ENCODE measurements at regions not wholly inside any gene's neighbourhood (a gene's known extent, or its start where the extent isn't known, plus 50 kb on each side); places are given as distances from the start of the nearest gene placed in this dataset.

DNA sequence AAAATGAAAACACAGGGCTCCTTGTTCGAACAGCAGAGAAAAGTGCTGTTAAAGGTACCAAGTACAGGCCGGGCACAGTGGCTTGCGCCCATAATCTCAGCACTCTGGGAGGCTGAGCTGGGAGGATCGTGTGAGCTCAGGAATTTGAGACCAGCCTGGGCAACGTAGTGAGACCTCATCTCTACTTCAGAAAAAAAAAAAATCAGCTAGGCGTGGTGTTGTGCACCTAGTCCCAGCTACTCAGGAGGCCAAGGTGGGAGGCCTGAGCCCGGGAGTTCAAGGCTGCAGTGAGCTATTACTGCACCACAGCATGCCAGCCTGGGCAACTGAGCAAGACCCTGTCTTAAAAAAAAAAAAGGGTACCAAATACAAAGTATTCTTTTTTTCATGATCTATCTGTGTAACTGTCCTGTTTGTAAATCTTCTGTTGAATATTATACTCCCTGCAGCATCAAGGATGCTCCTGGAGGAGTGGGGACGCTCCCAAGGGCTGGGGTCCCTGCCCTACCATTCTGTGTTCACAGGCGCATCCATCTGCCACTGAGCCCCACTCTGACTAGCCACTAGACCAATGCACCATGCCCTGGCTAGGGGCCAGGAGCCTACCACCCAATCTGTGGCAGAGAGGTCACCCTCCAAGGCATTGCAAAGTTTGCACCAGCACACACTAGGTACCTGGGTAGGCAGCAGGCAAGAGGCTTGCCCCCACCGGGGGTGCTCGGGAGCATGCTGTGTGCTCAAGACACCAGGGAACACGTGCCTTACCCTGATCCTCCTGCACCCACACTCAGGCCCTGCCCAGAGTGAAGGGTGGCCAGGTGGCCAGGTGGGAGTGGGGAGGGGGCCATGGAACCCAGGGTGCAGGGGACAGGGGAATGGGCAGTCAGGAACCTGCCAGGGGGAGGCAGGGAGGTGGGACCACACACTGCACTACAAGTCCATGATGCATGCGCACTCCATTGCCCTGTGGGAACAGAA lies 67.3 kb upstream of the KMT2C start:
- no peak for DNase-seq (ENCODE audit: low spot score)

DNA sequence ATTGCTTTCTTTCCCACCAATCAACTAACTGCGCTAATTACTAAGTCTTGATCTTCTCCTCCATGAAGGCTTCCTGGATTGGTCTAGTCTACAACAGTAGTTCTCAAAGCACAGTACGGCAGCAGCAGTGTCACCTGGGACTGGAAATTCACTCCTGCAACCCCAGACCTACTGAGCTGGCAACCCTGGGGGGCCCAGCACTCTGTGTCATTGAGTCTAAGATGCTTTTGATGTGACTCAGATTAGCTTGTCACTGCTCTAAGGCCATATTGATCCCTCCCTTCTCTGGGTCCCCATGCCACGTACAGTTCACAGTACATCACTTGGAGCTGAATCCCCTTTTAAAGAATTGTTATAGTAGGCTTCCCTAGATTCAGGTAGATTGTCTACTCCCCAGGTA lies 65.7 kb upstream of the KMT2C start:
- peak; percentile 57 for DNase-seq (ENCODE audit: low spot score)

DNA sequence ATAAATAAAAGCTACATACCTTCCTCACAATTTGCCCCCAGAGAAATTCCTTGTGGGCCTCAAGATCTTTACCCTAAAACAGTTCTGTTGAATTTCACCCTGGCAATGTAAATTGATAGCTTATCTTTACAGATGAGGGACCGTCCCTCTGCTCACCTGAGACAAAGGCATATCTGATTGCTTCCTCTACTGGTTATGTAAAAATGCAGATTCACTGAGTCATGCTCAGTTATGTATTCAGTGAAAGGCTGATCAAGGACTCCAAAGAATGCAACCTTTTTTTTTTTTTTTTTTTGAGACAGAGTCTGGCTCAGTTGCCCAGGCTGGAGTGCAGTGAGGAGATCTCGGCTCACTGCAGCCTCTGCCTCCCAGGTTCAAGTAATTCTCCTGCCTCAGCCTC lies 64.2 kb upstream of the KMT2C start:
- peak; percentile 76 for DNase-seq (ENCODE audit: low spot score)

DNA sequence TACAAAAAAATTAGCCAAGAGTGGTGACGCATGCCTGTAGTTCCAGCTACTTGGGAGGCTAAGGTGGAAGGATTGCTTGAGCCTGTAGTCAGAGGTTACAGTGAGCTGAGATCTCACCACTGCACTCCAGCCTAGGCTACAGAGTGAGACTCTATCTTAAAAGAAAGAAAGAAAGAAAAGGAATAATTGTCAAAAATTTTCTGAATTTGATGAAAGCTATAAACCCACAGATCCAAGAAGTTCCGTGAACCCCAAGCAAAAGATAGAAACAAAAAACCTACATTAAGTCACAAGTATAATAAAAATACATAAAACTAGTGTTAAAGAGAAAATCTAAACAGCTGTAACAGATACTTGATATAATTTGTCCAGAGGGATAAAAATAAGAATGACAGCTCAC lies 60.1 kb upstream of the KMT2C start:
- no peak for DNase-seq (ENCODE audit: low spot score)

DNA sequence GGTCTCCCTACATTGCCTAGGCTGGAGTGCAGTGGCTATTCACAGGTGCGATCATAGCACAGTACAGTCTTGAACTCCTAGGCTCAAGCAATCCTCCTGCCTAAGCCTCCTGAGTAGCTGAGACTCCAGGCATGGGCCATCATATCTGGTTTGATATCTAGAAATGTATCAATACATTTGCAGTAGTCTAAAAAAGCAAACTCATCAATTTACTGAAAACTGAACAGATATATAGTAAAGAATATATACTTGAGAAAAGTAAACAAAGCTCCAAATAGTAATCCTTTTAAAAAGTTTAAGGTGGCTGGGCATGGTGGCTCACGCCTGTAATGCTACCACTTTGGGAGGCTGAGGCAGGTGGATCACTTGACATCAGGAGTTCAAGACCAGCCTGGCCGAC lies 57.1 kb upstream of the KMT2C start:
- DNase-seq (ENCODE audit: low spot score) = no peak

DNA sequence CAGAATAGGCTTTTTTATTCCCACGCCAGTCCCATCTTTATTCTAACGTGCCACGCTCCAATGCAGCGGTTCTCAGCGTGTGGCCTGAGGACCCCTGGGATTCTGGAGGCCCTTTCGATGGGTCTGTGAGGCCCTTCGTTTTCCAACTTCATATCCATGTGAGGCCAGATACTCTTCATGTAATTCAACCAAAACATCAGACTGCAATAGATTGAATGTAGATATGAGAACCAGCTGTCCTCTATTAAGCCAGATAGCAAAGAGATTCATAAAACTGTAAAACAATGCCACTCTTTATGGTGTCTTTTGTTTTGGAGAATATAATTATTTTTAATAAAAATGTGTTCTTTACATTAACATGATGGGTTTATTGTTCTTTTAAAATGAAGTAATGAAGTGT lies 53.2 kb upstream of the KMT2C start:
- no peak for DNase-seq (ENCODE audit: low spot score)

DNA sequence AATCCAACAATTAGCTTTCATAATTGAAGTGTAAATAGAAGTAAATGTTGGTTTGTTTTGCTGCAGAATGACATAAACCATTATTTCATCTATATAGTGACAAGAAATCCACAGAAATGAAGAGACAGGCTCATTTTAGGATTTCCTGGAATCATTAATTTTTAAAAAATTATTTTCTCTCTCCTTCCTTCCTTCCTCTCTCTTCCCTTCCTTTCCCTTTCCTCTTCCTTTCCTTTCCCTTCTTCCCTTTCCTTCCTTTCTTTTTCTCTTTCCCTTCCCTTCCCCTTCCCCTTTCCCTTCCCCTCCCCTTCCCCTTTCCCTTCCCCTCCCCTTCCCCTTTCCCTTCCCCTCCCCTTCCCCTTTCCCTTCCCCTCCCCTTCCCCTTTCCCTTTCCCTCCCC lies 51.2 kb upstream of the KMT2C start:
- no peak for DNase-seq (ENCODE audit: low spot score)

DNA sequence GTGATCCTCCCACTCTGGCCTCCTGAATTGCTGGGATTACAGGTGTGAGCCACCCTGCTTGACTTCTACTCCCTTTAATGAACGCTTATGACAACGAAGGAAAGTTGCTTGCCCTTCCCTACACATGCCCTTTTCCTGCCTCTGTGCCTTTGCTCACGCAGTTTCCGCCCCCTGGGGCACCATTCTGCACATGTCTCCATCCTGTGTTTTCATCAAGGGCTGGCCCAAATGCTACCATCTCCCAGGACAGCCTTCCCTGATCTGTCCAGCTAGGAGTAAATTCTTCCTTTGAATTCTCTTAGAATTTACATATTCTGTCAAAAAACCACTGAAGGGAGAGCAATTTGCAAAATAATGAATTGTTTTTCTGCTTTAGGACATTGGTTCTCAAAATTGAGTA lies 50.0 kb upstream of the KMT2C start:
- no peak for DNase-seq (ENCODE audit: low spot score)
